ENCODE measurements at regions not wholly inside any gene's neighbourhood (a gene's known extent, or its start where the extent isn't known, plus 50 kb on each side); places are given as distances from the start of the nearest gene placed in this dataset.

DNA sequence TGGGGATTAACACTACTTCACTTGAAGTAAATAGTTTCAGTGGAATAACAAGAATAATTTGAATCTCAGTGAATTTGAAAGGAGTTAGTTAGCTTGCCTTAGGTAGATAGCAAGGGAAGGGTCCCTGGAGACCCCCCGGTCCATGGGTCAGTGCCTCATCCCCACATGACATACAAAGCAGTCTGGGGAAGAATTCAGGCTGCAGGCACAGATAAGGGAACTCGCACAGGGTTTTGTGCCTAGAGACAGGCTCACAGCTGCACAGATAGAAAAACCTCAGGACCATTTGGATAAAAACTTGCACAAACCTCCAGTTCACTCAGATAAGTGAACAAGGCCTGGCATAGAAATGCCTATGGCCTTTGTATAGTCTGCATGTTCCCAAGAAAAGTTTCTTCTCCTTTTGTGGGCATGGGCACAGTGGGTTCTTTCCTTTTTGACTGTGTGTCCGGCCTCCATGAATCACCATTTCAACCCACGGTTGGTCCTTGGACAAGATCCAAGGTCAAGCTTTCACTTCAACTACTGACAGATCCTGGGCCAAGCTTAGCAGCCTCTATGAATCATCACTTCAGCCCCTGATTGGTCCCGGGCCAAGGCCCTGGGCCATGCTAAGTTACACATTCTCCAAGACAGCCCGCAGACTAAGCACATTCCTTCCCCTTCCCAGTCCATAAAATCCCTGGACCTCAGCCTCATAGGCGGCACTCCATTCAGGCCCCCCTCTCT is 108.3 kb upstream of the KLHL4 start:
- no peak for TF ChIP-seq CHD2 (IDR thresholded peaks at IDR 0.05; ENCODE audit: low read length, partially characterized antibody)
- TF ChIP-seq, protein P1, sequence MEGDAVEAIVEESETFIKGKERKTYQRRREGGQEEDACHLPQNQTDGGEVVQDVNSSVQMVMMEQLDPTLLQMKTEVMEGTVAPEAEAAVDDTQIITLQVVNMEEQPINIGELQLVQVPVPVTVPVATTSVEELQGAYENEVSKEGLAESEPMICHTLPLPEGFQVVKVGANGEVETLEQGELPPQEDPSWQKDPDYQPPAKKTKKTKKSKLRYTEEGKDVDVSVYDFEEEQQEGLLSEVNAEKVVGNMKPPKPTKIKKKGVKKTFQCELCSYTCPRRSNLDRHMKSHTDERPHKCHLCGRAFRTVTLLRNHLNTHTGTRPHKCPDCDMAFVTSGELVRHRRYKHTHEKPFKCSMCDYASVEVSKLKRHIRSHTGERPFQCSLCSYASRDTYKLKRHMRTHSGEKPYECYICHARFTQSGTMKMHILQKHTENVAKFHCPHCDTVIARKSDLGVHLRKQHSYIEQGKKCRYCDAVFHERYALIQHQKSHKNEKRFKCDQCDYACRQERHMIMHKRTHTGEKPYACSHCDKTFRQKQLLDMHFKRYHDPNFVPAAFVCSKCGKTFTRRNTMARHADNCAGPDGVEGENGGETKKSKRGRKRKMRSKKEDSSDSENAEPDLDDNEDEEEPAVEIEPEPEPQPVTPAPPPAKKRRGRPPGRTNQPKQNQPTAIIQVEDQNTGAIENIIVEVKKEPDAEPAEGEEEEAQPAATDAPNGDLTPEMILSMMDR (IDR thresholded peaks at IDR 0.05) = no peak
- TF ChIP-seq JUND (IDR thresholded peaks at IDR 0.05) = peak; percentile 57
- no peak for TF ChIP-seq EZH2phosphoT487 (IDR thresholded peaks at IDR 0.05; ENCODE audit: borderline replicate concordance, low read depth)
- TF ChIP-seq EP300 (IDR thresholded peaks at IDR 0.05; ENCODE audit: borderline replicate concordance in 1 of 2, low read depth in 1 of 2, low read length in 1 of 2) = no peak
